GM12875 (cell line): ENCODE measurements at regions not wholly inside any gene's neighbourhood (a gene's known extent, or its start where the extent isn't known, plus 50 kb on each side); places are given as distances from the start of the nearest gene placed in this dataset.

Experiments
- H3K4me3 ChIP-seq: one replicate; pipeline ENCODE4 v1.5.1; 2011; ENCODE audit warnings: low read depth, low read length, control low read depth
- TF ChIP-seq, protein P1 (sequence below): IDR thresholded peaks from 2 replicates; pipeline ENCODE4 v1.5.1; 2011; ENCODE audit warnings: low read depth, mild to moderate bottlenecking, control low read depth, inconsistent platforms, low read length, moderate library complexity, borderline replicate concordance; ENCODE audit not compliant: insufficient read depth

- TF ChIP-seq, protein P1, sequence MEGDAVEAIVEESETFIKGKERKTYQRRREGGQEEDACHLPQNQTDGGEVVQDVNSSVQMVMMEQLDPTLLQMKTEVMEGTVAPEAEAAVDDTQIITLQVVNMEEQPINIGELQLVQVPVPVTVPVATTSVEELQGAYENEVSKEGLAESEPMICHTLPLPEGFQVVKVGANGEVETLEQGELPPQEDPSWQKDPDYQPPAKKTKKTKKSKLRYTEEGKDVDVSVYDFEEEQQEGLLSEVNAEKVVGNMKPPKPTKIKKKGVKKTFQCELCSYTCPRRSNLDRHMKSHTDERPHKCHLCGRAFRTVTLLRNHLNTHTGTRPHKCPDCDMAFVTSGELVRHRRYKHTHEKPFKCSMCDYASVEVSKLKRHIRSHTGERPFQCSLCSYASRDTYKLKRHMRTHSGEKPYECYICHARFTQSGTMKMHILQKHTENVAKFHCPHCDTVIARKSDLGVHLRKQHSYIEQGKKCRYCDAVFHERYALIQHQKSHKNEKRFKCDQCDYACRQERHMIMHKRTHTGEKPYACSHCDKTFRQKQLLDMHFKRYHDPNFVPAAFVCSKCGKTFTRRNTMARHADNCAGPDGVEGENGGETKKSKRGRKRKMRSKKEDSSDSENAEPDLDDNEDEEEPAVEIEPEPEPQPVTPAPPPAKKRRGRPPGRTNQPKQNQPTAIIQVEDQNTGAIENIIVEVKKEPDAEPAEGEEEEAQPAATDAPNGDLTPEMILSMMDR = no peak
- no peak overlapping the region for H3K4me3 ChIP-seq
Observed at GRCh38 chr13:99813336-99814095, 158.1 kb downstream of the ZIC5 start.

GRCh38 chr13:99812625-99813024, 158.9 kb downstream of the ZIC5 start:
- no peak overlapping the region for H3K4me3 ChIP-seq
- TF ChIP-seq, protein P1 = no peak

GRCh38 chr13:99811067-99811700, 160.4 kb downstream of the ZIC5 start:
- TF ChIP-seq, protein P1 = no peak
- H3K4me3 ChIP-seq = no peak overlapping the region

GRCh38 chr13:99809926-99810325, 161.6 kb downstream of the ZIC5 start:
- TF ChIP-seq, protein P1 = no peak
- H3K4me3 ChIP-seq = no peak overlapping the region

DNA sequence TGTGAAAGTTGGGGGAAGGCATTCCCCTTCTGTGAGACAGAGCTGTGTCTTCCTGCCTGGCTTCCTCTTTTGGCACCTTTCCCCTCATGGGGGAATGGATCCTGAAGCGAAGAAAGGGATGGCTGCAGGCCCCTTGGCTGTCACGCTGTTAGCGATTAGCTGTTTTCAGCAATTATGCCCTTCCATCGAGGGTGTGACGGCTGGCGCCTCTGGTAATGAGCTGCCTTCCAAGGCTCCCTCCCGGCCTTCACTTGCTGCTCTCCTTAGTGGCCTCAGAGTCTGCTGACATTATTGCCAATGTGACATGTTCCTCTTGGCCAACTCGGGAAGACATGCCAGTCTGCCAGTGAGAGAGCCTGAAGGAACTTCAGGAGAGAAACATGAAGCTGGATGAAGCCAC, 162.1 kb downstream of the ZIC5 start:
- no peak overlapping the region for H3K4me3 ChIP-seq
- TF ChIP-seq, protein P1 = no peak

GRCh38 chr13:99808786-99809185, 162.8 kb downstream of the ZIC5 start:
- TF ChIP-seq, protein P1 = no peak
- no peak overlapping the region for H3K4me3 ChIP-seq

DNA sequence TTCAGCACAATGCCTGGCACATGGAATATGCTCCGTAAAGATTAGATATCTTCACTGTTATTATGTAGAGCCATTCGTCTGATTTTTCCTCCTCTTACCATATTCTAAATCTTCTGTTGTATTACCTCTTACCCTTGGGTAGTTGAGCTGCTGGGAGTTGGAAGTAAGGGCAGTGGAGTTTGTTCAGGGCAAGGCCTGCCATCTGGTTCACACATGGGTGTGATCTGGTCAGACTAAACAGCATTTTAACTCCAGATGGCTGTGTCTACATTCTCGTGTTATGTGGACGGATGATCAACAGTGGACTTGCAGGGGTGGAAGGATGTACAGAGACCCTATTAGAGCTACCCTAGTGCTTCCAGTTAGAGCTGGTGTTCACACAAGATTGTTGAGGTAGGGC, 164.9 kb downstream of the ZIC5 start:
- H3K4me3 ChIP-seq = no peak overlapping the region
- TF ChIP-seq, protein P1 = no peak
